ENCODE measurements at regions not wholly inside any gene's neighbourhood (a gene's known extent, or its start where the extent isn't known, plus 50 kb on each side); places are given as distances from the start of the nearest gene placed in this dataset.

DNA sequence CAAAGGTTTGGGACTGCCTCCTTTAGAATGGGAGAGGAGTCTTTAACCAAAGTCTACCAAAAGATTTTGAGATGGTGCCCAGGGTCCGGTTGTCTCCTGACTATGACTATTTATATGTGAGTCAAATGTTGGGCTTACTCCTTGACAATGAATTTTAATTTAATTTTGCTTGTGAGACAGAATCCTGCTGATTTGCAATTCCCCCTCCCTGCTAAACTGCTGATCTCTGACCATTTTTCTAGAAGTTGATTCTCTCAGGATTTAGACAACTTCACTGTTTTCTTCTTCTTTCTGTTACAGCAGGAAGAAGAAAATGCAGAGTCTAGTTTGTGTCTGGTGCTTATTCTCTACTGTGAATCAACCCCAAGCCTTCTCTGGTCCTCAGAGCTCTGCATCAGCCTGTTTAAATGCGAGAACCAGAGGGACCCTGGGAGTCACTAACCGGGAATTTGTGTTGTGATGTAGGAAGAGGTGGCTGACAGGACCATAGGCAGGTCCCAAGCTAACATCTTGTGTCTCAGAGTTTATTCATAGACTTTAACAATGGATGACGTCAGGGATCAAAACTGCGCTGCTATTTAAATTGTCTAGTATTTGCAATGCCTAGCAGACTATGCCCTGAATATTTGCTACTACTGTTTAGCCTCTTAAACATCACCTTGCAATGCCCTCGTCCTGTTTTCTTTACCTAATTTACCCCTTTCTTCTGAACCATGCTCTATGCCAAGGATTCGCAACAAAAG, 124.0 kb upstream of the TAF11L2 start:
- TF ChIP-seq CTCF (conservative IDR thresholded peaks at IDR 0.05) = no peak
- no peak for TF ChIP-seq ZFX (IDR thresholded peaks at IDR 0.05)

Measured in C4-2B (cell line).